CD4-positive, alpha-beta memory T cell (primary cell): ENCODE measurements at regions not wholly inside any gene's neighbourhood (a gene's known extent, or its start where the extent isn't known, plus 50 kb on each side); places are given as distances from the start of the nearest gene placed in this dataset.

Experiments used
- CTCF ChIA-PET: fragments of 350-600 bp; sonication (Branson Sonifier 250); formaldehyde crosslinking; loops from one replicate; lab custom pipeline; 2021; ENCODE audit warnings: inconsistent platforms; ENCODE audit not compliant: partially characterized antibody; lab: Charles Lee
- POLR2A ChIA-PET: fragments of 350-600 bp; sonication (Branson Sonifier 250); formaldehyde crosslinking; loops from one replicate; lab custom pipeline; 2021; ENCODE audit not compliant: partially characterized antibody; lab: Charles Lee
- DNase-seq, 5 donors: peaks; one replicate each; pipeline versions ENCODE4 v3.0.0 to v3.0.0-alpha.2; 2020 to 2022; ENCODE audit warnings: mixed read lengths in 1 of 5
- H3K27ac ChIP-seq: one replicate; pipeline ENCODE4 v1.7.0; 2013; ENCODE audit warnings: low read depth, low read length
- H3K27me3 ChIP-seq: 2 replicates; pipeline ENCODE4 v1.7.0; 2013; ENCODE audit warnings: mild to moderate bottlenecking, low read length, moderate library complexity; ENCODE audit not compliant: insufficient read depth
- H3K36me3 ChIP-seq: 2 replicates; pipeline ENCODE4 v1.7.0; 2013; ENCODE audit warnings: mild to moderate bottlenecking, low read length, moderate library complexity; ENCODE audit not compliant: insufficient read depth
- H3K4me1 ChIP-seq: 2 replicates; pipeline ENCODE4 v1.7.0; 2013; ENCODE audit warnings: mild to moderate bottlenecking, low read length, moderate library complexity; ENCODE audit not compliant: insufficient read depth
- H3K4me3 ChIP-seq, 2 donors: one replicate each; pipeline ENCODE4 v1.7.0; 2013; ENCODE audit warnings: low read length in 2 of 2, mild to moderate bottlenecking in 1 of 2
- H3K9me3 ChIP-seq, 2 donors: one replicate each; pipeline ENCODE4 v1.7.0; 2013; ENCODE audit warnings: low read length in 2 of 2, control low read depth in 1 of 2; ENCODE audit not compliant: control insufficient read depth in 1 of 2
- H3K27ac Mint-ChIP-seq, 7 donors: one replicate each; pipeline ENCODE4 v1.8.0; 2020 to 2021; ENCODE audit warnings: mixed read lengths in 7 of 7, mild to moderate bottlenecking in 6 of 7, inconsistent platforms in 3 of 7, moderate library complexity in 3 of 7
- H3K27me3 Mint-ChIP-seq, 2 donors: one replicate each; pipeline ENCODE4 v1.8.0; 2020 to 2021; ENCODE audit warnings: mixed read lengths in 2 of 2
- H3K36me3 Mint-ChIP-seq, 2 donors: one replicate each; pipeline ENCODE4 v1.8.0; 2020 to 2021; ENCODE audit warnings: mixed read lengths in 2 of 2, inconsistent platforms in 1 of 2, mild to moderate bottlenecking in 1 of 2
- H3K4me1 Mint-ChIP-seq, 4 donors: one replicate each; pipeline ENCODE4 v1.8.0; 2020 to 2021; ENCODE audit warnings: mixed read lengths in 4 of 4, mild to moderate bottlenecking in 1 of 4
- H3K4me3 Mint-ChIP-seq, 8 donors: one replicate each; pipeline ENCODE4 v1.8.0; 2020 to 2021; ENCODE audit warnings: mixed read lengths in 8 of 8, mild to moderate bottlenecking in 7 of 8, moderate library complexity in 6 of 8, inconsistent platforms in 3 of 8
- H3K9me3 Mint-ChIP-seq, 8 donors: one replicate each; pipeline ENCODE4 v1.8.0; 2020 to 2021; ENCODE audit warnings: mixed read lengths in 8 of 8, mild to moderate bottlenecking in 5 of 8, inconsistent platforms in 3 of 8, moderate library complexity in 1 of 8
- intact Hi-C: fragments of 100-400 bp; cut with micrococcal nuclease; formaldehyde crosslinking; loops from one replicate; pipeline ENCODE4 v1.15.1; 2023

- intact Hi-C loops = no loop called here
- ChIA-PET POLR2A (no interaction called here), CTCF (interaction anchor here (1.8 to 4.1 kb wide), 3 partner anchors 9 to 34 kb away, joined by 3 to 30 read pairs (median 5); no protein-coding TSS in a partner anchor)
- DNase-seq = no peak
- H3K27ac ChIP-seq = no peak overlapping the region
- H3K9me3 Mint-ChIP-seq = no peaks in the 10 kb centered on the region
- H3K36me3 Mint-ChIP-seq = no peaks in the 10 kb centered on the region
- H3K27me3 Mint-ChIP-seq = peaks cover 10% of the 10 kb centered on the region in 2 donors
- no peaks in the 10 kb centered on the region for H3K36me3 ChIP-seq
- H3K27me3 ChIP-seq = no peaks in the 10 kb centered on the region
- H3K4me1 ChIP-seq = no peaks in the 10 kb centered on the region
- no peak overlapping the region for H3K27ac Mint-ChIP-seq
- no peak overlapping the region for H3K4me3 ChIP-seq
- peaks cover 0 to 3% (median 1%) of the 10 kb centered on the region in 4 donors for H3K4me1 Mint-ChIP-seq
- no peak overlapping the region for H3K4me3 Mint-ChIP-seq
- H3K9me3 ChIP-seq = no peaks in the 10 kb centered on the region
These were observed 79.2 kb upstream of the PAPOLG start for GRCh38 chr2:60676706-60677330.

- intact Hi-C loops = no loop called here
- H3K4me3 ChIP-seq = no peak overlapping the region
- H3K27me3 ChIP-seq = no peaks in the 10 kb centered on the region
- H3K4me1 ChIP-seq = no peaks in the 10 kb centered on the region
- no peaks in the 10 kb centered on the region for H3K36me3 ChIP-seq
- no peaks in the 10 kb centered on the region for H3K9me3 Mint-ChIP-seq
- peaks cover 0 to 3% (median 1%) of the 10 kb centered on the region in 4 donors for H3K4me1 Mint-ChIP-seq
- H3K4me3 Mint-ChIP-seq = no peak overlapping the region
- no peaks in the 10 kb centered on the region for H3K36me3 Mint-ChIP-seq
- ChIA-PET POLR2A (no interaction called here), CTCF (interaction anchor here (1.8 kb wide), 2 partner anchors 32 to 34 kb away, joined by 3 to 5 read pairs; no protein-coding TSS in a partner anchor)
- H3K9me3 ChIP-seq = no peaks in the 10 kb centered on the region
- no peak overlapping the region for H3K27ac Mint-ChIP-seq
- no peak for DNase-seq
- peaks cover 10% of the 10 kb centered on the region in 2 donors for H3K27me3 Mint-ChIP-seq
- no peak overlapping the region for H3K27ac ChIP-seq
These were observed 78.7 kb upstream of the PAPOLG start for GRCh38 chr2:60677356-60677755.

GRCh38 chr2:60678551-60678950, 77.5 kb upstream of the PAPOLG start:
- POLR2A ChIA-PET = no interaction called here
- Histone ChIP-seq H3K4me3 (no peak overlapping the region), H3K27me3 (no peaks in the 10 kb centered on the region), H3K4me1 (no peaks in the 10 kb centered on the region), H3K9me3 (no peaks in the 10 kb centered on the region), H3K27ac (no peak overlapping the region), H3K36me3 (no peaks in the 10 kb centered on the region)
- intact Hi-C loops = no loop called here
- CTCF ChIA-PET = interaction anchor here (1.3 kb wide), 1 partner anchor 31 kb away, joined by 3 read pairs; no protein-coding TSS in a partner anchor
- no peaks in the 10 kb centered on the region for H3K9me3 Mint-ChIP-seq
- peaks cover 10 to 14% of the 10 kb centered on the region in 2 donors for H3K27me3 Mint-ChIP-seq
- H3K27ac Mint-ChIP-seq = no peak overlapping the region
- no peaks in the 10 kb centered on the region for H3K36me3 Mint-ChIP-seq
- H3K4me1 Mint-ChIP-seq = peaks cover 0 to 3% (median 1%) of the 10 kb centered on the region in 4 donors
- no peak overlapping the region for H3K4me3 Mint-ChIP-seq
- no peak for DNase-seq

- Mint-ChIP-seq H3K9me3 (no peaks in the 10 kb centered on the region), H3K27ac (no peak overlapping the region), H3K36me3 (no peaks in the 10 kb centered on the region), H3K4me1 (peaks cover 0 to 3% (median 1%) of the 10 kb centered on the region in 4 donors), H3K27me3 (peaks cover 10 to 14% of the 10 kb centered on the region in 2 donors), H3K4me3 (no peak overlapping the region)
- Histone ChIP-seq H3K36me3 (no peaks in the 10 kb centered on the region), H3K4me3 (no peak overlapping the region), H3K9me3 (no peaks in the 10 kb centered on the region), H3K27me3 (no peaks in the 10 kb centered on the region), H3K4me1 (no peaks in the 10 kb centered on the region), H3K27ac (no peak overlapping the region)
- DNase-seq = no peak
- CTCF ChIA-PET = interaction anchor here (1.1 to 1.5 kb wide), 3 partner anchors 8 to 30 kb away, joined by 3 to 5 read pairs (median 4); no protein-coding TSS in a partner anchor
- POLR2A ChIA-PET = no interaction called here
- intact Hi-C loops = no loop called here
These were observed 76.9 kb upstream of the PAPOLG start for GRCh38 chr2:60679036-60679780.

GRCh38 chr2:60693551-60693950, 62.5 kb upstream of the PAPOLG start:
- H3K9me3 ChIP-seq = no peaks in the 10 kb centered on the region
- H3K27ac Mint-ChIP-seq = no peak overlapping the region
- no peak overlapping the region for H3K27ac ChIP-seq
- H3K27me3 Mint-ChIP-seq = peaks cover 5 to 9% of the 10 kb centered on the region in 2 donors
- no peak for DNase-seq
- ChIA-PET CTCF (no interaction called here), POLR2A (no interaction called here)
- H3K36me3 ChIP-seq = no peaks in the 10 kb centered on the region
- H3K4me1 Mint-ChIP-seq = no peaks in the 10 kb centered on the region
- no peaks in the 10 kb centered on the region for H3K36me3 Mint-ChIP-seq
- H3K4me3 Mint-ChIP-seq = no peak overlapping the region
- no peaks in the 10 kb centered on the region for H3K4me1 ChIP-seq
- intact Hi-C loops = no loop called here
- H3K4me3 ChIP-seq = no peak overlapping the region
- peaks cover 0 to under 1% (median 0%) of the 10 kb centered on the region in 8 donors for H3K9me3 Mint-ChIP-seq
- no peaks in the 10 kb centered on the region for H3K27me3 ChIP-seq

- DNase-seq = no peak
- POLR2A ChIA-PET = no interaction called here
- H3K4me3 ChIP-seq = no peak overlapping the region
- no peaks in the 10 kb centered on the region for H3K9me3 ChIP-seq
- no peaks in the 10 kb centered on the region for H3K9me3 Mint-ChIP-seq
- H3K27me3 Mint-ChIP-seq = peaks cover 3 to 6% of the 10 kb centered on the region in 2 donors
- H3K27ac Mint-ChIP-seq = no peak overlapping the region
- CTCF ChIA-PET = interaction anchor here (0.9 to 4.5 kb wide), 3 partner anchors 12 to 23 kb away, joined by 3 to 38 read pairs (median 5); no protein-coding TSS in a partner anchor
- H3K36me3 Mint-ChIP-seq = no peaks in the 10 kb centered on the region
- intact Hi-C loops = no loop called here
- H3K36me3 ChIP-seq = no peaks in the 10 kb centered on the region
- no peak overlapping the region for H3K4me3 Mint-ChIP-seq
- H3K4me1 Mint-ChIP-seq = no peaks in the 10 kb centered on the region
- no peaks in the 10 kb centered on the region for H3K27me3 ChIP-seq
- no peak overlapping the region for H3K27ac ChIP-seq
- H3K4me1 ChIP-seq = no peaks in the 10 kb centered on the region
These were observed 60.3 kb upstream of the PAPOLG start for GRCh38 chr2:60695793-60696192.

GRCh38 chr2:60699617-60700016, 56.5 kb upstream of the PAPOLG start:
- Mint-ChIP-seq H3K4me1 (no peaks in the 10 kb centered on the region), H3K36me3 (no peaks in the 10 kb centered on the region), H3K27ac (no peak overlapping the region), H3K4me3 (no peak overlapping the region), H3K9me3 (no peaks in the 10 kb centered on the region), H3K27me3 (peaks cover 2 to 3% of the 10 kb centered on the region in 2 donors)
- no peaks in the 10 kb centered on the region for H3K27me3 ChIP-seq
- H3K27ac ChIP-seq = no peak overlapping the region
- intact Hi-C loops = no loop called here
- no peaks in the 10 kb centered on the region for H3K36me3 ChIP-seq
- POLR2A ChIA-PET = no interaction called here
- no peaks in the 10 kb centered on the region for H3K9me3 ChIP-seq
- CTCF ChIA-PET = no interaction called here
- no peaks in the 10 kb centered on the region for H3K4me1 ChIP-seq
- no peak overlapping the region for H3K4me3 ChIP-seq
- DNase-seq = no peak
